GM19467 (cell line): ENCODE measurements at regions not wholly inside any gene's neighbourhood (a gene's known extent, or its start where the extent isn't known, plus 50 kb on each side); places are given as distances from the start of the nearest gene placed in this dataset.
"Not testable (repeated sequence)": the region's sequence is repeated elsewhere in the genome, so short reads cannot be mapped to it uniquely, and the experiment has no call there.

ENCODE experiments used
- ATAC-seq: cut with Tn5 transposase; IDR thresholded peaks from one replicate; pipeline ENCODE4 v1.9.1; 2021; ENCODE audit warnings: mild to moderate bottlenecking, moderate library complexity; ENCODE audit not compliant: unreplicated experiment

GRCh38 chrX:43345166-43345565 is 310.9 kb upstream of the MAOA start:
- no peak for ATAC-seq

DNA sequence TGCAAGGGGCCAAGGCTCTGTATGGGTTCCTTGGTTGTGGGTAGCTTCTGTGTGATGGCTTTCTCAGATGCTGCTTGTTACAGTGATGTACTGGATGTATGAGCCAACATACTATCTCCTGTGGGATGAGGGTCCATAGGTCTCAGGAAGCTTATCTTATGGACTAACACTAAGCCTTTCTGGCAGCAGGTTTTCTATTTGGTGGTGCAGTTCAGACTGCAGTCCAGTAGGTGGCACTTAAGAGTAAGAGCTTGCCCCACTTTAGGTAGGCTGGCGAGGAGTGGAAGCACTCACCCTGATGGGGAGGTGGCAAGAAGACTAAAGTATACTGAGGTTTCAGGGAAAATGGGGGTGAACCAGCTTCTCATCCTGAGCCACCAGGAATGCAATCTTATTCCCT is 306.7 kb upstream of the MAOA start:
- peak; percentile 62 for ATAC-seq

- ATAC-seq = no peak
These were observed 305.2 kb upstream of the MAOA start for GRCh38 chrX:43350935-43351334.

DNA sequence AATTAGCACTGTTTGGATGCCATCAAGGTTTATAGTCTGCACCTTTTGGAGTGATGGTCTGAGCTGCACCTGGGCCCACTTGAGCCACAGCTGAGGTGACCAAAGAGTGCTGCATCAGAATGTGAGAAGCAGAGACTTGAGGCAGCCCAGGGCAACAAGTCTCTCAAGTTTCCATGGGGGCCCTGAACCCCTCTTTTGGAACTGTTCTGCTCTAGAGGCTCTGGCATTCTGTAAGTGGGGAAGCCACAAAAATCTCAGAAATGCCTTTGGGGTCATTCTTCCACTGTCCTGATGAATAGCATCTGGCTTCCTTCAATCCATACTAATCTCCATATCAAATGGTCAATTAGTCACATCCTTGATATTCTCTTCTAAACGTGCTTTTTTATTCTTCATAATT is 298.4 kb upstream of the MAOA start:
- no peak for ATAC-seq

GRCh38 chrX:43373032-43373431 is 283.1 kb upstream of the MAOA start:
- ATAC-seq = no peak

DNA sequence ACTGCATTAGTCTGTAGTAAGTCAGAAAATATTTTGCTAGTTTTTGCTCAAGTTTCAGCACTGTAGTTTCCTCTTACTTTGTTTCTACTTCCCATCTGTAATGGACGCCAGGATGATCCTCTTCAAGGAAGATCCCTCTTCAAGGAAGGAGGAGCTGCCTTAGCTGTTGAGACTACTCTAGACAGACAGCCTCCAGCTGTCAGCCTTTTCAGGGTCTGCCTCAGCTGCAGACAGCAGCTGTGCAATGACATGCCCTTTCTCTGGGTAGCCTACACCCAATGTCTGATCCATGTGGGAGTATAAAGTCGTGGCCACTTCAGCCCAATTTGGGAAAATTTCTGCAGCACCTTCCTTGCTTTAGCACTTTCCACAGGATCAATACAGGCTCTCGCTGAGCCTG is 281.0 kb upstream of the MAOA start:
- no peak for ATAC-seq

GRCh38 chrX:43380704-43381103 is 275.4 kb upstream of the MAOA start:
- ATAC-seq = no peak

GRCh38 chrX:43386875-43387274 is 269.2 kb upstream of the MAOA start:
- ATAC-seq = no peak

DNA sequence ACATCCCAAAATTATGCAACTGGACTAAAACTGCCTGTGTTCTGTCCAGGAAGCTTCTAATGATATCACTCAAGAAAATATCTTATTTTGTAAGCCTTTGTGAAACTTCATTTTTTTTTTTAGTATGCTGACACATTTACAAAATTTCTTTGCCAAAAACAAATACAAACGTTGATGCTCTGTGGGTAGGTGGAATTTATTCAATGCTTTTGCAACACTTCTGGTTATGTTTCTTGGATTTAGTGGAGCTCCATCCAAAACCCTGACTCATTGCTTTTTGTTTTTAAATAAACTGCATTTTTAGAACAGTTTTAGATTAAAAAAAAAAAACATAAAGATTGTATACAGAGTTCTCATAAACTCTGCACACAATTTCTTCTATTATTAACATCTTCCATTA is 250.9 kb upstream of the MAOA start:
- ATAC-seq = no peak

DNA sequence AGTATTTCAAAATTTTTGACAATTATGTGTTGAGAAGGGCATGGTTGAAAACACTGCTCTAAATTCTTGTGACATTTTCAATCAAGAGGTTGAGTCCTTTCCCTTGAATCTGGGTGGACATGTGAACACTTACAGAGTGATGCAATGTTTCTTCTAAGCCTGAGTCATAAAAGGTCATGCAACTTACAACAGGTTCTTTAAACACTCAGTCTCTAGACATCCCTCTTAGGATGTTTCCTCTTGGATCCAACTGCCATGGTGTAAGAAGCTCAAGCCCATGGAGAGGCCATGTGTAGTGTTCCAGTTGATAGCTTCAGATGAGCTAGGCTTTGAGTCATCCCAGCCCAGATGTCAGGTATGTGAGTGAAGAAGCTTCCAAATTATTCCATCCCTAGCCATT is 232.2 kb upstream of the MAOA start:
- ATAC-seq = no peak

GRCh38 chrX:43436517-43436916 is 219.6 kb upstream of the MAOA start:
- no peak for ATAC-seq

GRCh38 chrX:43446752-43447151 is 209.3 kb upstream of the MAOA start:
- no peak for ATAC-seq

- no peak for ATAC-seq
These were observed 207.4 kb upstream of the MAOA start for GRCh38 chrX:43448688-43449087.

DNA sequence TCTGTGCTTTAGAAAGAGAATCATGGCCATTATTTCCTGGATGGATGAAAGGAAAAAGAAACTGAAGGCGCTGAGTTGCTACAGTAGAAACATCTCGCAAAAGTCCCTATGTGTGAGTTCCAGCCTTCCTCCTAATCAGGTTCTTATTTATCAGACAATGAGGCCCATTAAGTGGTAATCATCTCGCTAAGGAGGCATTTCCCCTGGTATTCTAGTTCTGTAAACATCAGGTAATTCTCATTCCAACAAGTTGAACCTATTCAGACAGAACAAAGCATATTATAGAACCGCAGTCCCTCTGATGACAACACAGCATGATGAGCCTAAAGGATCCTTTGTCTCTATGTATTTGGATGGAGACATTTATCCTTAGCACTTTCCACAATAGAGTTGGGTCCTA is 205.7 kb upstream of the MAOA start:
- no peak for ATAC-seq

DNA sequence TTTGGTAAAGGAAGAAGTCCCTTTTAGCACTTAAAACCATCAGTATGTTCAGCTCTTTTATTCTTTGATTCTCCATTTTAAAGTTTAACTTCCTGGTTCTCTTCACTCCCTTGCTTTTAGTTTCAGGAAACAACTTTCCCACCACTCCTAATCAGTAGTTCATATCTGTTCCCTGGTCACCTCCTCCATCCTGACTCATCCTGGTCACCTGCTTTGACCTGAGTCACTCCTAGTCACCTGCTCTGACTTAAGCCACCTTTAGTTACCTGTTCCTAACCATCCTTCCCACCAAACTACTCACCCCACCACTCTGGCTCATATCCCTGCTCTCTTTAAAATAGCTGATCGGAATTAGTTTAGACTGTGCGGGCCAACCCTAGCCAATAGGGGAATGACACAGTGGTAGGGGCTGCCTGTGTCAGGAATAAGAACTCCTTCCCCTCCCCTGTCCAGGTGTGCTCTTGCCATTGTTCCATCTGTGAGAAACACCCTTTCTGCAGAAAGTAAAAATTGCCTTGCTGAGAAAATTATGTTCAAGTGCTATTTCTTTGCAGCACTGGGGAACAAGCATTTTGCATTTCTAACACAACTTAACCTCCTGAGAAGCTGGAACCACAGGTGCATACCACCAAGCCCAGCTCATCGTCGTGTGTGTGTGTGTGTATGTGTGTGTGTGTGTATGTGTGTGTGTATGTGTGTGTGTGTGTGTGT is 204.0 kb upstream of the MAOA start:
- not testable (repeated sequence) for ATAC-seq

DNA sequence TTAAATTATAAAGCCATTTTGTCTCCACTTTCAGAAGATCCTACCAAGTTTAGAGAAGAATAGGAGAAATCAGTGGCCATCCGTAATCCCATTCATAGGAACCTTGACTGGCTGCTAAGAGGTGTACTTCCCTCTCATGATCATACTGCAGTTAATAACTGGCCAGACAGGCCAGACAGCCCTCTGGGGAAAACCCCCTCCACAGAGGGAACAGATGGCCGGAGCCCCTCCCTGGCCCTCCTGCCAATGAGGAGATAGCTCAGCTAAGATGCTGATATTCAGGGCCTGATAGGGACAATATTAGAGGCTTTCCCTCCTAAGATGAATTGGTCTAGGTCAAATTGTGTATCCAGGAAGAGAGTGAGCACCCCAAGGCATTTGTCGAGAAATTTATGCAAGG is 200.0 kb upstream of the MAOA start:
- no peak for ATAC-seq

GRCh38 chrX:43456906-43457305 is 199.2 kb upstream of the MAOA start:
- no peak for ATAC-seq

- no peak for ATAC-seq
These were observed 188.4 kb upstream of the MAOA start for GRCh38 chrX:43467608-43468234.

DNA sequence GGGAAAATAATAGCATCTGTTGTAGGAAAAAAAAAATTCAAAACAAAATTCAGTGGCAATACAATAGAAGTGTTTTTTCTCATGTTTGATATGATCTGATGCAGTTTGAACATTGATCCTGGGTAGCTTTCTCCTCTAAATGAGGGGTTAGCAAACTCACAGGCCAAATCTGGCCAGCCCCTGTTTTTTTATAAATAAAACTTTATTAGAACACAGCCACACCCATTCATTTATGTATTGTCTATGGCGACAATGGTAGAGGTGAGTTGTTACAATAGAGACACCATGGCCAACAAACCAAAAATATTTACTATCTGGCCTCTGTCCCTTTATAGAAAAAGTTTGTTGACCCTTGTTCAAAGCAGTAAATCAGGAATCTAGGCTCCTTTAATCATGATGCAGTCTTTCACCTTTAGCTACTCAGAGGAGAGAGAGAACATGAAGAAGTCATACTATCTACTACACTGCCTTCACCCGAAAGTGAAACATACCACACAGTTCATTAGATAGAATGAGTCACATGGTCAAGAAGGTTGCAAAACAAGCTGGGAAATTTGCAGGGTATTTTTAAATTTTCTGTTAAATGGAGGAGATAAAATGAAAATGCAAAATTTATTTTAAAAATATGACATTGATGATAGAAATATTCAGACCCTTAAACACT is 186.6 kb upstream of the MAOA start:
- no peak for ATAC-seq

DNA sequence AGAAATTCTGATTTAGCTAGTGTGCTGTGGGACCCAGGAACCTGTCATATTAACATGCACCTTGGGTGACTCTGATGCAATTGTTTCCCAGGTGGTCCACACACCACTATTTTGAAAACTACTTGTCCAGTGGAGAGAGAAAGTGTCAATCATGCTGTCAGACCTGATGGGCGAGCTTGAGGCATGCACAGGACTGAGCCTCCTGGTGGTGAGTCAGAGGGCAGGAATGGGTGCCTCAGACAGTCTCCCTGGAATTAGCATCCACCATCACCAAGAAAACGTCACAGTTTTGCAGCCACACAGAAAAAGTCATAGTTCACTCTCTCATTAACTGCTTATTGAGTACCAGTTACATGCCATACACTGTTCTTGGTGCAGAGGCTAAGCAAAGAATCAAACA is 181.8 kb upstream of the MAOA start:
- ATAC-seq = no peak

- no peak for ATAC-seq
These were observed 177.0 kb upstream of the MAOA start for GRCh38 chrX:43479070-43479469.

DNA sequence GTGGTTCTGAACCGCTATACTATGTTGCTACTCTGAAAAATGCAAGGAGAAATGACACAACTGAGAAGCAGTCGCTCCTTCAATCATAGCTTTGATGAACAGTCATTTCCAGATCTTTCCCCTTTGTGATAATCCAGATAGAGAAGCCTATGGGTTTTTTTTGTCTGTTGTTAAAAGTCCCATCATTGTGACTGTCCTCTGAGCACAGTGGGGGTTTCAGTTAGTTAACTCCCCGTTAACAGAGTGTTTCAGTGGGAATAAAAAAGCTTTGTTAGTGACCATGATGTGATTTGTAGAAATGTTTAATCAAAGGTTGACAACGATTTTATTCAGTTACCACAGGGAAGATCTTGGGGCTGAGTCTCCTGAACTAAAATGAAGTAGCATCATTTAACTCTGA is 176.2 kb upstream of the MAOA start:
- no peak for ATAC-seq
